OCI-LY7 (cell line): ENCODE measurements at regions not wholly inside any gene's neighbourhood (a gene's known extent, or its start where the extent isn't known, plus 50 kb on each side); places are given as distances from the start of the nearest gene placed in this dataset.

ENCODE experiments used
- EZH2phosphoT487 ChIP-seq: fragments of 200-600 bp; sonication (generic); IDR thresholded peaks from 2 replicates; pipeline ENCODE4 v1.6.1; 2018; ENCODE audit warnings: low read depth, borderline replicate concordance, mild to moderate bottlenecking, mixed run types, antibody characterized with exemption, low read length, moderate library complexity, mixed read lengths
- TF ChIP-seq, protein P1 (sequence below): fragments of 200-600 bp; sonication (generic); conservative IDR thresholded peaks from 2 replicates; pipeline ENCODE4 v1.5.1; 2014; ENCODE audit warnings: mild to moderate bottlenecking, antibody characterized with exemption, low read length, moderate library complexity, mixed read lengths

DNA sequence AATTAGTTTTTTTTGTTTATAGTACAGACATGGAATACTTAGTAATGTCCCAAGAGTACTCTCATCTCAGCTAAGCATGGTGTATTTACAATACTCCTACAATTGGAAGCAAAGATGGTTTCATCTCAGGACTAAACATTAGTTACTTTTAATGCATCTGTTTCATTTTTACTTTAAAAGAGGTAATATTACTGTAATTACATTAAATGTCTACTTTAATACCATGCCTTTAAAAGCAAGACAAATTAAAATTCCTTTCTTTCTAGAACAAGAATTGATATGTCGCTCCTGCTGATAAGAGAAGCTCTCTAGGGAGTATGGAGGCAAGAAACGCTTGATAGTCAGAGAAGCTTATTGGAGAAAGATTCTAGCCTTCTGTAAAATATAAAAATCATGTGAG, 284.9 kb upstream of the ADAMTS5 start:
- TF ChIP-seq, protein P1, sequence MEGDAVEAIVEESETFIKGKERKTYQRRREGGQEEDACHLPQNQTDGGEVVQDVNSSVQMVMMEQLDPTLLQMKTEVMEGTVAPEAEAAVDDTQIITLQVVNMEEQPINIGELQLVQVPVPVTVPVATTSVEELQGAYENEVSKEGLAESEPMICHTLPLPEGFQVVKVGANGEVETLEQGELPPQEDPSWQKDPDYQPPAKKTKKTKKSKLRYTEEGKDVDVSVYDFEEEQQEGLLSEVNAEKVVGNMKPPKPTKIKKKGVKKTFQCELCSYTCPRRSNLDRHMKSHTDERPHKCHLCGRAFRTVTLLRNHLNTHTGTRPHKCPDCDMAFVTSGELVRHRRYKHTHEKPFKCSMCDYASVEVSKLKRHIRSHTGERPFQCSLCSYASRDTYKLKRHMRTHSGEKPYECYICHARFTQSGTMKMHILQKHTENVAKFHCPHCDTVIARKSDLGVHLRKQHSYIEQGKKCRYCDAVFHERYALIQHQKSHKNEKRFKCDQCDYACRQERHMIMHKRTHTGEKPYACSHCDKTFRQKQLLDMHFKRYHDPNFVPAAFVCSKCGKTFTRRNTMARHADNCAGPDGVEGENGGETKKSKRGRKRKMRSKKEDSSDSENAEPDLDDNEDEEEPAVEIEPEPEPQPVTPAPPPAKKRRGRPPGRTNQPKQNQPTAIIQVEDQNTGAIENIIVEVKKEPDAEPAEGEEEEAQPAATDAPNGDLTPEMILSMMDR: no peak
- TF ChIP-seq EZH2phosphoT487: no peak
